Astrocyte (in vitro differentiated cells and primary cell): ENCODE measurements at regions not wholly inside any gene's neighbourhood (a gene's known extent, or its start where the extent isn't known, plus 50 kb on each side); places are given as distances from the start of the nearest gene placed in this dataset.

Experiments
- CTCF ChIP-seq: IDR thresholded peaks from 2 replicates; pipeline ENCODE4 v1.5.1; 2011; ENCODE audit warnings: low read depth, mild to moderate bottlenecking, inconsistent platforms, low read length, moderate library complexity; ENCODE audit not compliant: insufficient read depth
- EZH2 ChIP-seq: IDR thresholded peaks from 2 replicates; pipeline ENCODE4 v1.6.1; 2012; ENCODE audit warnings: mild to moderate bottlenecking, low read length, inconsistent platforms; ENCODE audit not compliant: insufficient read depth

GRCh38 chr1:56189454-56189853 is 389.9 kb downstream of the PLPP3 start:
- TF ChIP-seq CTCF (no peak), EZH2 (no peak)
